Suprapubic skin (tissue), 4 donors: ENCODE measurements at regions not wholly inside any gene's neighbourhood (a gene's known extent, or its start where the extent isn't known, plus 50 kb on each side); places are given as distances from the start of the nearest gene placed in this dataset.

Experiments used
- DNase-seq, 2 donors: peaks; one replicate each; pipeline ENCODE4 v3.0.0-alpha.2; 2019; ENCODE audit warnings: low spot score in 2 of 2
- H3K27ac ChIP-seq: fragments of 200-600 bp; sonication (generic); one replicate; pipeline ENCODE4 v1.5.1; 2019
- H3K27me3 ChIP-seq: fragments of 200-600 bp; sonication (generic); one replicate; pipeline ENCODE4 v1.5.1; 2019
- H3K36me3 ChIP-seq: fragments of 200-600 bp; sonication (generic); one replicate; pipeline ENCODE4 v1.5.1; 2019
- H3K4me1 ChIP-seq: fragments of 200-600 bp; sonication (generic); one replicate; pipeline ENCODE4 v1.5.1; 2019
- H3K4me3 ChIP-seq: fragments of 200-600 bp; sonication (generic); one replicate; pipeline ENCODE4 v1.5.1; 2019; ENCODE audit warnings: mild to moderate bottlenecking
- H3K9me3 ChIP-seq: fragments of 200-600 bp; sonication (generic); one replicate; pipeline ENCODE4 v1.5.1; 2019
- CTCF ChIP-seq, 2 donors: fragments of 200-600 bp in 1 of 2; fragments of 450-650 bp in 1 of 2; sonication (generic) in 1 of 2; IDR thresholded peaks; one replicate each; pipeline ENCODE4 v1.5.1; 2016 to 2019; ENCODE audit warnings: antibody characterized with exemption in 2 of 2, mild to moderate bottlenecking in 1 of 2, moderate library complexity in 1 of 2
- EP300 ChIP-seq: sonication (generic); formaldehyde crosslinking; IDR thresholded peaks from one replicate; pipeline ENCODE4 v1.6.1; 2017; ENCODE audit warnings: antibody characterized with exemption
- POLR2A ChIP-seq, 2 donors: fragments of 450-650 bp; IDR thresholded peaks; one replicate each; pipeline ENCODE4 v1.6.1; 2017; ENCODE audit warnings: antibody characterized with exemption in 2 of 2, mild to moderate bottlenecking in 2 of 2, moderate library complexity in 2 of 2
- POLR2AphosphoS5 ChIP-seq, 3 donors: sonication (generic); formaldehyde crosslinking; IDR thresholded peaks; one replicate each; pipeline ENCODE4 v1.6.1; 2017; ENCODE audit warnings: antibody characterized with exemption in 3 of 3
- WGBS: methylation state at CpG from one replicate; pipeline ENCODE4 v1.1.5; 2018; 5-methylcytosine and 5-hydroxymethylcytosine counted together

GRCh38 chr5:96120120-96120519, 158.5 kb upstream of the ELL2 start:
- TF ChIP-seq POLR2AphosphoS5 (IDR thresholded peaks at IDR 0.05), result no peak
- no peak for TF ChIP-seq POLR2A (IDR thresholded peaks at IDR 0.05)
- no peak for TF ChIP-seq EP300
- no peak for TF ChIP-seq CTCF (IDR thresholded peaks at IDR 0.05)
- Histone ChIP-seq H3K4me1 (peaks cover 8% of the 10 kb centered on the region), H3K27ac (no peak overlapping the region), H3K4me3 (no peak overlapping the region), H3K36me3 (no peaks in the 10 kb centered on the region), H3K9me3 (no peaks in the 10 kb centered on the region), H3K27me3 (no peaks in the 10 kb centered on the region)
- 84% methylated on average over 1 of the region's 1 CpG for WGBS
- DNase-seq, result no peak

GRCh38 chr5:96117771-96118651, 156.4 kb upstream of the ELL2 start:
- 68% methylated on average over 3 of the region's 3 CpGs for WGBS
- Histone ChIP-seq H3K9me3 (no peaks in the 10 kb centered on the region), H3K4me3 (no peak overlapping the region), H3K27me3 (no peaks in the 10 kb centered on the region), H3K27ac (no peak overlapping the region), H3K36me3 (no peaks in the 10 kb centered on the region), H3K4me1 (peaks cover 16% of the 10 kb centered on the region)
- DNase-seq, result no peak
- TF ChIP-seq CTCF (IDR thresholded peaks at IDR 0.05), result no peak
- TF ChIP-seq POLR2A (IDR thresholded peaks at IDR 0.05), result no peak

GRCh38 chr5:96115147-96115807, 153.6 kb upstream of the ELL2 start:
- Histone ChIP-seq H3K4me1 (peaks cover 12% of the 10 kb centered on the region), H3K4me3 (no peak overlapping the region), H3K27me3 (no peaks in the 10 kb centered on the region), H3K36me3 (no peaks in the 10 kb centered on the region), H3K9me3 (no peaks in the 10 kb centered on the region), H3K27ac (no peak overlapping the region)
- WGBS, result 86% methylated on average over 1 of the region's 1 CpG
- DNase-seq, result no peak
- TF ChIP-seq POLR2A (IDR thresholded peaks at IDR 0.05), result no peak
- no peak for TF ChIP-seq CTCF (IDR thresholded peaks at IDR 0.05)
- no peak for TF ChIP-seq POLR2AphosphoS5 (IDR thresholded peaks at IDR 0.05)
- no peak for TF ChIP-seq EP300

GRCh38 chr5:96114736-96115135, 153.1 kb upstream of the ELL2 start:
- no peak for TF ChIP-seq POLR2A (IDR thresholded peaks at IDR 0.05)
- no peak for TF ChIP-seq CTCF (IDR thresholded peaks at IDR 0.05)
- no peak for TF ChIP-seq POLR2AphosphoS5 (IDR thresholded peaks at IDR 0.05)
- TF ChIP-seq EP300, result no peak
- Histone ChIP-seq H3K27me3 (no peaks in the 10 kb centered on the region), H3K4me1 (peaks cover 12% of the 10 kb centered on the region), H3K27ac (peak overlapping the region; percentile 54), H3K36me3 (no peaks in the 10 kb centered on the region), H3K4me3 (no peak overlapping the region), H3K9me3 (no peaks in the 10 kb centered on the region)
- no peak for DNase-seq
- 88% methylated on average over 2 of the region's 2 CpGs for WGBS

GRCh38 chr5:96113170-96113939, 151.7 kb upstream of the ELL2 start:
- DNase-seq, result no peak
- no peak overlapping the region for H3K4me3 ChIP-seq
- peaks cover 12% of the 10 kb centered on the region for H3K4me1 ChIP-seq
- H3K27me3 ChIP-seq, result no peaks in the 10 kb centered on the region
- peak overlapping the region; percentile 54 for H3K27ac ChIP-seq
- TF ChIP-seq CTCF (IDR thresholded peaks at IDR 0.05) (no peak), POLR2A (IDR thresholded peaks at IDR 0.05) (no peak), POLR2AphosphoS5 (IDR thresholded peaks at IDR 0.05) (no peak), EP300 (no peak)
- no peaks in the 10 kb centered on the region for H3K9me3 ChIP-seq
- H3K36me3 ChIP-seq, result no peaks in the 10 kb centered on the region
- WGBS, result 40% methylated on average over 2 of the region's 2 CpGs
